ENCODE measurements at regions not wholly inside any gene's neighbourhood (a gene's known extent, or its start where the extent isn't known, plus 50 kb on each side); places are given as distances from the start of the nearest gene placed in this dataset.

DNA sequence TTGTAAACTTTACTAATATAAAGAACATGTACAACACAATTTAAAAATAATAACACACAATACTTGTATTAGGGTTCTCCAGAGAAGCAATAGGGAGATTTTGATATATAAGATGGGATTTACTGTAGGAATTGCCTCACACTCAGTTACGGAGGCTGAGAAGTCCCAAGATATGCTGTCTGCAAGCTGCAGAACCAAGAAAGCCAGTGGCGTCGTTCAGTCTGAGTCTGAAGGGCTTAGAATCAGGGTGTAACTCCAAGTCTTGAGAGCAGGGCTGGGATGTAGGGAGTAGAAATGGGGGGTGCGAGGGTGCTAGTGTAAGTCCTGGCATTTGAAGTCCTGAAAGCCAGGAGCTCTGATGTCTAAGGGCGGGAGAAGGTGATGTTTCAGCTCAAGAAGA lies 206.6 kb upstream of the HES1 start:
- DNase-seq = no peak
- Mint-ChIP-seq H3K4me1 (ENCODE audit: low read depth) (peaks cover 3% of the 10 kb centered on the region), H3K9me3 (peaks cover under 1% of the 10 kb centered on the region), H3K27ac (no peak overlapping the region), H3K27me3 (peaks cover 12% of the 10 kb centered on the region), H3K36me3 (ENCODE audit: low read depth) (no peaks in the 10 kb centered on the region), H3K4me3 (no peak overlapping the region)

DNA sequence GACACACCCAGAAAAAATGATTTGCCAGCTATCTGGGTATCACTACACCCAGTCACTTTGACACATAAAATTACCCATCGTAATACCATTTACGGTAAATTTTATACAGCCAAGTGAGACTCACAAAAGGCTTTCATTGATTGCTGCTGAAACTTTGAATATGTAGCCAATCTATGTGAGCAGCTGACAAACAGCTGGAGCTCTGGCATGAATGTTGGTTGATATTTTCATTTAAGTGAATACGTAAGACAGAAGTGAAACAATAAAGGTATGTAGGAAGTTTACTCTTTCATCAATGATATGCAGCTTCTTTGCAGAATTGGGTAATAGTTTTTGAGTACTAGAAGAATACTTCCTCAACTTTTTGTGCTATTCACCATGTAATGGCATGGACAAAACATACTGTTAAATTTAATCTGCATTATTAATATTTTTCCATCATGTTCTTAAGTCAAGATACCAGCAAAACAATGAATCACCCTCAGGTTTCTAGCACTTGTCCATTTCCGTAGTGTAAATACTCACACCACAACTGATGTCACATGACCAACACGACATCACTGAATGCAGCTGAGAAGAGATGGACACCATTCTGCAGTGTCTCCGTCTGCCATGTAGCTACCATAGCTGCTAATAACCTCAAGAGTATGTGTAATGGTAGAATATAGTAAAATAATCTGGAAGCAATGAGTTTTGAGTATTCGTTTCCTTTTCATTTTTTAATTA lies 205.9 kb upstream of the HES1 start:
- Mint-ChIP-seq H3K27me3 (peaks cover 17% of the 10 kb centered on the region), H3K9me3 (no peaks in the 10 kb centered on the region), H3K4me3 (no peak overlapping the region), H3K27ac (no peak overlapping the region), H3K36me3 (ENCODE audit: low read depth) (no peaks in the 10 kb centered on the region), H3K4me1 (ENCODE audit: low read depth) (peaks cover 3% of the 10 kb centered on the region)
- DNase-seq = no peak

DNA sequence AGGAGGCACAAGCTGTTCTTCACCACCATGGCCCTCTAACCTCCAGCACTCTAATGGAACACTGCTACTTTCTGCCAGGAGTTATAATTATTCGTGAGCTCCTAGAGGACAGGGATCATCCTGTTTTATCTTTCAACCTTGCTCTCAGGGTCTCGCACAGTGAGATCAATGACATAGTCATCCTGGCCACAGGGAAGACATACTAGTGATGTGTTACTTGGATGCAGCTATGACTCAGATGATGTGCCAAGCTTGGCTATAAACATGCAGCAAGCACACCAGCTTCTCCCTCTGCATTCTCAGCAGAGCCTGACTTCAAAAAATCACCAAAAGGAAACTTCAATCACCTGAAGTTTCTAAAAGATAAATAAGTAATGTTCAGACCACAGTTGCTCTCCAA lies 203.8 kb upstream of the HES1 start:
- Mint-ChIP-seq H3K27ac (no peak overlapping the region), H3K9me3 (no peaks in the 10 kb centered on the region), H3K36me3 (ENCODE audit: low read depth) (no peaks in the 10 kb centered on the region), H3K4me1 (ENCODE audit: low read depth) (peaks cover 3% of the 10 kb centered on the region), H3K4me3 (no peak overlapping the region), H3K27me3 (peaks cover 19% of the 10 kb centered on the region)
- no peak for DNase-seq

DNA sequence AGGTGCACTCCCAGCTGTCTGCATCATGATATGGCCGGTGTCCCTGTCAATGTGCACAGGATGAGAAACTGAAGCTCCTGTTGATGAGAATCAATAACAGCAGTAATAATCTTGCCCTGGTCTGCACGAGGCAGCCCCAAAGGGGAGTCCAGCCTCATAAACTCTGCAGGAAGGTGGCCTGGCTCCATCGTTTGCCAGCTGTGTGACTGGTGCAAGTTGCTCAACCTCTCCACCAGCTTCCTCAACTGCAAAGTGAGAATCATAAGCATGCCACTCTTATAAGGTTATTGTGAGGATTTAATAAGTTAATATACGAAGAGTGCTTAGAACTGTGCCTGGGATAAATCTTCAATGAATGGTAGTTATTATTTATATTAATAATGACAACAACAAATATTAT lies 203.4 kb upstream of the HES1 start:
- no peak for DNase-seq
- Mint-ChIP-seq H3K4me3 (no peak overlapping the region), H3K36me3 (ENCODE audit: low read depth) (no peaks in the 10 kb centered on the region), H3K9me3 (no peaks in the 10 kb centered on the region), H3K27ac (no peak overlapping the region), H3K27me3 (peaks cover 19% of the 10 kb centered on the region), H3K4me1 (ENCODE audit: low read depth) (peaks cover 3% of the 10 kb centered on the region)

DNA sequence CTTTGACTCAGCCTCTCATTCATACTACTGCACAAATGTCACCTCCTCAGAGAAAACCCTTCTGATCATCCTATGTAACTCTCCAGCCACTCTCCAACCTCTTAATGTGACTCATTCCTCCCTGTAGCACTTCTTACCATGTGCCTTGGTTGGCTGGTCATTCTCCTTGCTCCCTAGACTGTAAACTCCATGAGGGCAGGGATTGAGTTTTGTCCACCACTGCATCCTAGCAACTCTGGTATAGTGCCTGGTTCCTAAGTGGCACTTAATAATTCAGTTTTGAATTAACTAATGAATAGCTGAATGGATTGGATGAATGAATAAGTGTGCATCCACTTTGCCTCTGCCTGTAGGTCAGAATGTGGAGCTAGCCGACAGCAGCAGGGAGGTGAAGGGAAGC lies 202.5 kb upstream of the HES1 start:
- no peaks in the 10 kb centered on the region for H3K36me3 Mint-ChIP-seq (ENCODE audit: low read depth)
- DNase-seq = no peak
- H3K27ac Mint-ChIP-seq = no peak overlapping the region
- peaks cover 19% of the 10 kb centered on the region for H3K27me3 Mint-ChIP-seq
- no peak overlapping the region for H3K4me3 Mint-ChIP-seq
- no peaks in the 10 kb centered on the region for H3K9me3 Mint-ChIP-seq
- peaks cover 3% of the 10 kb centered on the region for H3K4me1 Mint-ChIP-seq (ENCODE audit: low read depth)

DNA sequence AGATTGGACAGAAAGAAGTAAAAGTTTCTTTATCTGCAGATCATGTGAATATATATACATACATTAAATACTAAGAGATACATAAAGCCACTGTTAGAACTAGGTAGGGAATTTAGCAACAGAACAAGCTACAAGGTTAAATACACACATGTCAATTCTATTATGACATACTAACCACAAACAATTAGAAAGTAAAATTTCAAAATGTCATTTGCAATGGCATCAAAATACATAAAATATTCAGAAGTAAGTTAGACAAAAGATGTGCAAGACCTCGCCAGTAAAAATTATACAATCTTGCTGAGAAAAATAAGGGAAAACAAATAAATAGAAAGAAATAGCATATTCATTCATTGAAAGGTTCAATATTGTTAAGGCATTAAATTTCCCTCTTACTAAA lies 200.0 kb upstream of the HES1 start:
- DNase-seq = no peak
- H3K9me3 Mint-ChIP-seq = no peaks in the 10 kb centered on the region
- H3K4me3 Mint-ChIP-seq = no peak overlapping the region
- H3K27ac Mint-ChIP-seq = no peak overlapping the region
- H3K36me3 Mint-ChIP-seq (ENCODE audit: low read depth) = no peaks in the 10 kb centered on the region
- no peaks in the 10 kb centered on the region for H3K4me1 Mint-ChIP-seq (ENCODE audit: low read depth)
- H3K27me3 Mint-ChIP-seq = peaks cover 18% of the 10 kb centered on the region

DNA sequence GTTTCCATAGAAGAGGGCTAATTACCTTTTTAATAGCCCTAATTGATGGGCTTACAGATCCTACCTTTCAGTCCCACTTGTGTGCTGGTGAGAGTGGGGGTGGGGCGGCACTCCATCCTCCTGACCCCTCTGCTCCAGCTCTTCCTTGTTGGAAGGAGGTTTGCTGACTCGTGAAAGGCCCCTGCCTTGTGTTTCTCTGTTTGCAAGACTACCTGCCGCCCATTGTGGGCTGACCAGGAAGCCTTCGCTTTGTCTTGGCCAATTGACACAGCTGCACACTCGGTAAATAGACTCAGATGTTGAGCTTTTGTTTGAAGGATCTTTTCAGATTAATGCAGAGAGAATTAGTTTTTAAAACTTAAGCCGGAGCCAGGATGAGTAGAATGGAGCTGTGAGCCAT lies 197.3 kb upstream of the HES1 start:
- DNase-seq = no peak
- no peaks in the 10 kb centered on the region for H3K4me1 Mint-ChIP-seq (ENCODE audit: low read depth)
- H3K36me3 Mint-ChIP-seq (ENCODE audit: low read depth) = no peaks in the 10 kb centered on the region
- H3K9me3 Mint-ChIP-seq = no peaks in the 10 kb centered on the region
- no peak overlapping the region for H3K27ac Mint-ChIP-seq
- H3K27me3 Mint-ChIP-seq = peaks cover 10% of the 10 kb centered on the region
- no peak overlapping the region for H3K4me3 Mint-ChIP-seq

DNA sequence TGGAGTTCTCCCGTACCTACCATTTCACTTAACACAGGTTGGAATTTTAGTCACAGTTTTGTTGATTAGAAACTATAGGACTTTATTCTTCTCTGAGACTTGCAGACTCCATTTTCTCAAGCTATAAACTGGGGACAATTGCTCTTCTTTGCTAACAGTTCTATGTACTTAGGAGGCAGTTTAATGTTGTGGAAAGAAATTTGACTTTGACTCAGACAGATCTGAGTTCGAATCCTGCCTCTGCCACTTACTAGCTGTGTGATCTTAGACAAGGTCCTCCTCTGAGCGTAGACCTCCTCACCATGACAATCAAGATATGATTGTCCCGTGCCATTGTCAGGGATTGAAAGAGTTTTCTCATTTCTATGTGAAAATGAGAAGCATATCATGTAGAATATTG lies 196.4 kb upstream of the HES1 start:
- Mint-ChIP-seq H3K4me3 (no peak overlapping the region), H3K27me3 (peaks cover 11% of the 10 kb centered on the region), H3K9me3 (no peaks in the 10 kb centered on the region), H3K27ac (no peak overlapping the region), H3K36me3 (ENCODE audit: low read depth) (no peaks in the 10 kb centered on the region), H3K4me1 (ENCODE audit: low read depth) (no peaks in the 10 kb centered on the region)
- no peak for DNase-seq

DNA sequence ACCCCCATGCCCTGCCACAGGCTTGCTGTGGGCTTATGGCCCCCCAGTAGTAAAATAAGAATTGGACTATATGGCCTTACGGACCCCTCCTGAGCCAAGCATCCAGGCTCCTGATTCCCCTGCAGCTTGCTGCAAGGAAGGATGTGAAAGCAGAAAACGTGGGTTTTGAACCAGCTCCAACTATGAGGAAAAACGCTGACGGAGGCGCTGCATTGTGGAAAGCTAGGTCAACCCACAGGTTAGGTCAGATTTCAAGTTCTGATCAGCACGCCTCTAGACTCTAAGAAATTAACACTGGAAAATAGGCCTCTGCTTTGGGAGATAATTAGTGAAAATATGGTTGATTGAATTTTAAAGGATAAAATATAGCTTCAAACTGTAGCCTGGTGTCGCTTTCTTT lies 195.4 kb upstream of the HES1 start:
- H3K4me1 Mint-ChIP-seq (ENCODE audit: low read depth) = no peaks in the 10 kb centered on the region
- no peak overlapping the region for H3K27ac Mint-ChIP-seq
- DNase-seq = no peak
- H3K4me3 Mint-ChIP-seq = no peak overlapping the region
- H3K27me3 Mint-ChIP-seq = peaks cover 7% of the 10 kb centered on the region
- no peaks in the 10 kb centered on the region for H3K9me3 Mint-ChIP-seq
- no peaks in the 10 kb centered on the region for H3K36me3 Mint-ChIP-seq (ENCODE audit: low read depth)

DNA sequence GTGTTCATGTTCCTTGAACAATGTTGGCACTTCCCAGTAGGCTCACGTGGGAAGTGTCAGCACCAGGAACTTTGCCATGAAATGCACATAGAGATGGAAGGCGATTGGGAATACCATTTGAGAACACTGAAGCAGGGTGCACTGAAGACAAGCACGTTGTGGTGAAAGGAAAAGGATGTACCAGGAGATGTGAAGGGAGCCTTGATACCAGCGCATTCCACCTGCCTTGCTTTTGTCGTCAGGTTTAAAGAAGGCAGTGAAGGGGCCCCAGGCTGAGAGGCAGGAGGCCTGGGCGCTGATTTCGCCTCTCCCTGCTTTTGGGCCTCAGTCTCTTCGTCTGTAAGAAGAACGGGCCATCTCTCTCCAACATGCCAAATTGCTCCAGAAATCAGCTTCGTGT lies 194.5 kb upstream of the HES1 start:
- peaks cover 12% of the 10 kb centered on the region for H3K27me3 Mint-ChIP-seq

DNA sequence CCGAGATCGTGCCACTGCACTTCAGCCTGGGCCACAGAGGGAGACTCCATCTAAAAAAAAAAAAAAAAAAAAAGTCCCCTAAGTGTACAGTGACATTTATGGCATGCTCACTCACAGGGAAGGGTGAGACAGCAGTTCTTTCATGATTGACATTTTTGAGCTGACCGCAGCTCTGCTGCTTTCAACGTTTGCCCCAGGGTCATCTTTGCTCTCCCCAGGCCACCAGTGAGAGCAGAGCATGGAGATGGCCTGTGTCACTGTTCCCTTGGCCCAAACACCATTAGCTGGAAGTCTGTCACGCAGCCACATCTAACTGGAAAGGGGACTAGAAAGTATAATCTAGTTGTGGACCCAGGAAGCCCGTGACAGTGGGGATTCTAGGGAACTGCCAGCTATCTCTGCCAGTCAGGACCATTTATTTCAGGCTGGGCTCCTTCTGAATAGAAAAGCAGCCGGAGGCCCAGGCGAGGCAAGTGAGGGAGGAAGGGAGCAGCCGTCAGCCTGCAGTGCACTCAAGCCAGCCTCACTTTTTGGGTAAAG lies 193.4 kb upstream of the HES1 start:
- Mint-ChIP-seq H3K27me3 (peaks cover 22% of the 10 kb centered on the region), H3K4me1 (ENCODE audit: low read depth) (no peaks in the 10 kb centered on the region), H3K27ac (no peak overlapping the region), H3K36me3 (ENCODE audit: low read depth) (no peaks in the 10 kb centered on the region), H3K4me3 (no peak overlapping the region), H3K9me3 (no peaks in the 10 kb centered on the region)
- DNase-seq = no peak

More for the DNA sequence above, 194.5 kb upstream of the HES1 start:
- DNase-seq = no peak
- H3K36me3 Mint-ChIP-seq (ENCODE audit: low read depth) = no peaks in the 10 kb centered on the region
- no peak overlapping the region for H3K27ac Mint-ChIP-seq
- H3K9me3 Mint-ChIP-seq = no peaks in the 10 kb centered on the region
- H3K4me1 Mint-ChIP-seq (ENCODE audit: low read depth) = no peaks in the 10 kb centered on the region
- no peak overlapping the region for H3K4me3 Mint-ChIP-seq

DNA sequence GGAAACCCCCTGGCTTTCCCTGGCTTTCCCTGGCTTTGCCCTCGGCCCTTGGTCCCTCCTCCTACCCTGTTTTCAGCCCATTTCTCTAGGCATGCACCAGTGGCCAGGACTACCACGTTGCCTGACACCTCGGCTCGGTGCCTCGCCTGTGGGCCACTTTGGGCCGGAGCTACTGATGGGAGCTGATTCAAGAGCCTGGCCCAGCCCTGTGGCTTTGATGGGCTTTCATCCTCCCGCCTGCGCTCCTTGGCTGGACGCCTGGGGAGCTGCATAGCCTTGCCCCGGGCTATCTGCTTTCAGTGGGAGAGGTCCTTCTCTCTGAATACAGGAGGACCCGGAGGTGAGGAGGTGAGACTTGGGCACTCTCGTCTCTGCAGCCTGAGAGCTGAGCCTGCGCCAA lies 192.7 kb upstream of the HES1 start:
- Mint-ChIP-seq H3K27ac (no peak overlapping the region), H3K9me3 (no peaks in the 10 kb centered on the region), H3K4me3 (no peak overlapping the region), H3K36me3 (ENCODE audit: low read depth) (no peaks in the 10 kb centered on the region), H3K27me3 (peaks cover 24% of the 10 kb centered on the region), H3K4me1 (ENCODE audit: low read depth) (no peaks in the 10 kb centered on the region)
- DNase-seq = no peak

DNA sequence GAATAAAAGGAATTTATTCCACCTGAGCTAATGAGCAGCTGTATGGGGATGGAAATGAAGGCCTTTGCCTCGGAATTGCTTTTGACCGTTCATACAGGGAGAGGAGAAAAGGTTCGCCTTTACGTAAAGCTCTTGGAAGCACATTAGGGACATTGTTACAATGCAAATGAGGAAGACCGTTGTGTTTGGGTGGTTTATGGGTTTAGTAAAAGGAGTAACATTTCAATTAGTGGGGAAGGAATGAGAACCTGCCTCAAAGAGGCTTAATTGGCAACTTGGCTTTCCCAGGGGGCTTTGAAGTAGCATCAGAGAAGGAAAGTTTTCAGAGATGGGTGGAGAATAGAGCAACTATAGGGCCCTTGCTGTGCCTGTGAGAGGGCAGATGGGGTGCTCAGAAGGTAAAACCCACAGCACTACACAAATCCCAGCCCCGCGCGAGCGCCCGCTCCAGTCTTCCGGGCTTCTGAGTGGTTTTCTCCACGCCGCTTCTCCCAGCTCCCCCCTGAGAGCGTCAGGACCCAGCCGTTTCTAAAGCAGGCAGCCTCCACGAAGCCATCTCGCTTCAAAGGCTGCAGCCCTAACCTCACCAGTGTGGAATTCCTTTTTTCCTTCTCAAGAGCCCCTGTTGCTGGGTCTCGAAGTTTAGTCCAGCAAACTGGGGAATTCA lies 192.0 kb upstream of the HES1 start:
- Mint-ChIP-seq H3K9me3 (no peaks in the 10 kb centered on the region), H3K4me3 (no peak overlapping the region), H3K36me3 (ENCODE audit: low read depth) (no peaks in the 10 kb centered on the region), H3K27ac (no peak overlapping the region), H3K4me1 (ENCODE audit: low read depth) (no peaks in the 10 kb centered on the region), H3K27me3 (peaks cover 30% of the 10 kb centered on the region)
- DNase-seq = no peak

DNA sequence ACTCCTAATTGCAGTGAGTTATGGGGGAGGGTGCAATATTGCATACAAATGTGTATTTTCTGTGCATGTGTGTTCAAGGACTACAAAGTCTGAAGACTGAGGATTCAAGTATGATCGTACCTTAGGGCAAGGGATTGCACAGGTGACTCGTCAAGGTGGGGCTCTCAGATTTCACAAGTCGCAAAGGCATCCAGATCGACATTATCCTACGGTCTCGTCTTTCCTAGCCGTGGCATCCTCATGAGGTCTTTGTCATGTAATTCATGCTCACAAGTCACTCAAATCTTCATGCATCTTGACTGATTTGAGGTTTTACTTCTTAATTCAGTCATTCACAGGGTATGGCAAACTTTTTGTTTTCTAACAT lies 191.4 kb upstream of the HES1 start:
- no peak overlapping the region for H3K27ac Mint-ChIP-seq
- no peak overlapping the region for H3K4me3 Mint-ChIP-seq
- H3K36me3 Mint-ChIP-seq (ENCODE audit: low read depth) = no peaks in the 10 kb centered on the region
- H3K9me3 Mint-ChIP-seq = no peaks in the 10 kb centered on the region
- no peaks in the 10 kb centered on the region for H3K4me1 Mint-ChIP-seq (ENCODE audit: low read depth)
- peaks cover 31% of the 10 kb centered on the region for H3K27me3 Mint-ChIP-seq
- DNase-seq = no peak

DNA sequence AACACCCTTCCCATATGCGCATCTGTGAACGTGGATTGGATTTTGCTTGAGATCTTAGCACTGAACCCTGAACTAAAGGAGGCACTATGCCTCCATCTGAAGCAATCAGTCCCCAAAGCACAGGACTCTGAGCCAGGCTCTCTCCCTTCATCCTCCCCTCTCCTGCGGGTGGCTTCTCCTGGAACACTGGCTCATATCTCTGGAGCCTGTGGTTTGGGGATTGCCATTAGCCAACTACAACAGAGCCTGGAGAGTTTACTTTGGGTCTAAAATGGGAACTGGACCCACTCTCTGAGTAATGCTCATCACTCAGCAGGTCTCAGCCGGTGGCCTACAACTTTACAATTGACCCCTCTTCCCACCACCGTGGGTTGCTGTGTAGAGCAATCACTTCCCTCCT lies 190.8 kb upstream of the HES1 start:
- DNase-seq = no peak
- no peak overlapping the region for H3K27ac Mint-ChIP-seq

More for the DNA sequence above, 190.8 kb upstream of the HES1 start:
- Mint-ChIP-seq H3K9me3 (no peaks in the 10 kb centered on the region), H3K36me3 (ENCODE audit: low read depth) (no peaks in the 10 kb centered on the region), H3K4me1 (ENCODE audit: low read depth) (no peaks in the 10 kb centered on the region), H3K27me3 (peaks cover 29% of the 10 kb centered on the region), H3K4me3 (no peak overlapping the region)

Data from activated T-cell treated with anti-CD3 and anti-CD28 coated beads, Interleukin-2, amount 50 U/mL, for 24 hours (primary cell).